NCI-H345 treated with DMSO at 0.1 percent for 48 hours (cell line): ENCODE measurements at regions not wholly inside any gene's neighbourhood (a gene's known extent, or its start where the extent isn't known, plus 50 kb on each side); places are given as distances from the start of the nearest gene placed in this dataset.
"Not testable (repeated sequence)": the region's sequence is repeated elsewhere in the genome, so short reads cannot be mapped to it uniquely, and the experiment has no call there.

ENCODE experiments used
- DNase-seq: peaks from one replicate; lab custom pipeline; 2025; ENCODE audit not compliant: unreplicated experiment; lab: John Stamatoyannopoulos, UW

GRCh38 chrX:34576864-34577263 is 80.2 kb downstream of the TMEM47 start:
- DNase-seq, result no peak

- DNase-seq, result no peak
Measured at GRCh38 chrX:34565981-34566380, 91.1 kb downstream of the TMEM47 start.

GRCh38 chrX:34563804-34564203 is 93.3 kb downstream of the TMEM47 start:
- DNase-seq, result no peak

- no peak for DNase-seq
Measured at GRCh38 chrX:34563061-34563460, 94.0 kb downstream of the TMEM47 start.

- no peak for DNase-seq
Measured at GRCh38 chrX:34562006-34562405, 95.1 kb downstream of the TMEM47 start.

GRCh38 chrX:34560180-34560579 is 96.9 kb downstream of the TMEM47 start:
- no peak for DNase-seq

GRCh38 chrX:34559325-34559724 is 97.8 kb downstream of the TMEM47 start:
- no peak for DNase-seq

GRCh38 chrX:34557733-34558132 is 99.4 kb downstream of the TMEM47 start:
- DNase-seq, result no peak

GRCh38 chrX:34555481-34555880 is 101.6 kb downstream of the TMEM47 start:
- DNase-seq, result no peak

- DNase-seq, result no peak
Measured at GRCh38 chrX:34546366-34546765, 110.7 kb downstream of the TMEM47 start.

- DNase-seq, result no peak
Measured at GRCh38 chrX:34528081-34528480, 129.0 kb downstream of the TMEM47 start.

- DNase-seq, result no peak
Measured at GRCh38 chrX:34521563-34521962, 135.5 kb downstream of the TMEM47 start.

GRCh38 chrX:34509394-34509793 is 147.7 kb downstream of the TMEM47 start:
- DNase-seq, result no peak

GRCh38 chrX:34503119-34503518 is 154.0 kb downstream of the TMEM47 start:
- no peak for DNase-seq

GRCh38 chrX:34493086-34493485 is 164.0 kb downstream of the TMEM47 start:
- no peak for DNase-seq

GRCh38 chrX:34491126-34491525 is 166.0 kb downstream of the TMEM47 start:
- no peak for DNase-seq

GRCh38 chrX:34487364-34487763 is 169.7 kb downstream of the TMEM47 start:
- DNase-seq, result no peak

GRCh38 chrX:34483980-34484379 is 173.1 kb downstream of the TMEM47 start:
- no peak for DNase-seq

- DNase-seq, result no peak
Measured at GRCh38 chrX:34470507-34470906, 186.6 kb downstream of the TMEM47 start.

GRCh38 chrX:34467437-34467836 is 189.6 kb downstream of the TMEM47 start:
- no peak for DNase-seq

GRCh38 chrX:34463220-34463619 is 193.9 kb downstream of the TMEM47 start:
- DNase-seq, result not testable (repeated sequence)

GRCh38 chrX:34457850-34458249 is 199.2 kb downstream of the TMEM47 start:
- DNase-seq, result not testable (repeated sequence)

- no peak for DNase-seq
Measured at GRCh38 chrX:34437586-34437985, 219.5 kb downstream of the TMEM47 start.

GRCh38 chrX:34426334-34426733 is 230.8 kb downstream of the TMEM47 start:
- no peak for DNase-seq
